NB4 (cell line): ENCODE measurements at regions not wholly inside any gene's neighbourhood (a gene's known extent, or its start where the extent isn't known, plus 50 kb on each side); places are given as distances from the start of the nearest gene placed in this dataset.

ENCODE experiments used
- CTCF ChIP-seq: IDR thresholded peaks from one replicate; pipeline ENCODE4 v1.5.1; 2012; ENCODE audit warnings: low read depth, low read length
- MAX ChIP-seq: IDR thresholded peaks from 2 replicates; pipeline ENCODE4 v1.6.1; 2011; ENCODE audit warnings: low read depth, low read length
- MYC ChIP-seq: IDR thresholded peaks from 2 replicates; pipeline ENCODE4 v1.6.1; 2011; ENCODE audit warnings: low read depth, low read length
- POLR2A ChIP-seq: IDR thresholded peaks from 2 replicates; pipeline ENCODE4 v1.6.1; 2011; ENCODE audit warnings: mild to moderate bottlenecking; ENCODE audit not compliant: insufficient read length; ENCODE audit errors: extremely low read depth

- TF ChIP-seq CTCF = no peak
- TF ChIP-seq MAX = no peak
- TF ChIP-seq MYC = no peak
- TF ChIP-seq POLR2A = no peak
These were observed 318.1 kb upstream of the GOT2 start for GRCh38 chr16:59052231-59052630.
